ENCODE measurements at regions not wholly inside any gene's neighbourhood (a gene's known extent, or its start where the extent isn't known, plus 50 kb on each side); places are given as distances from the start of the nearest gene placed in this dataset.

DNA sequence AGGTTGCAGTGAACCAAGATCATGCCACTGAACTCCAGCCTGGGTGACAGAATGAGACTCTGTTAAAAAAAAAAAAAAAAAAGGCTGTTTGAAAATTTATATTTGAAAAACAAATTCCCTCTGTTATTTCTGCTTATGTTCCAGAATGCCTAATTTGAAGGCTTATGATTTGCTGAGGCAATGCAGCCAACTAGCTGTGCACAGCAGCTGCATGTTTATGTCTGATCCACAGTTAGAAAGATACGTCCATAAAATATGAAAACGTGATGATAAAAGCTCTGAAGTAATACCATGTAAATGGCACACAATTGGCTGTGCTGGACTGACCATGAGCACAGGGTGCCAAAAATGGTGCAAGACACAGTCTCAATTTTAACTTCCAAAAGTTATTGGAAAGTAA is 453.2 kb downstream of the TUSC1 start:
- no peak overlapping the region for H3K14ac ChIP-seq (ENCODE audit: low read length)
- no peaks in the 10 kb centered on the region for H3K27me3 ChIP-seq (ENCODE audit: control insufficient read depth in 3 of 3, insufficient read depth in 3 of 3, low read depth in 1 of 3, low read length in 3 of 3)
- H3K27ac ChIP-seq (replicated peaks; ENCODE audit: low read length) = no peak overlapping the region
- no peak for DNase-seq (ENCODE audit: low spot score)
- H3K4ac ChIP-seq (ENCODE audit: low read length) = no peak overlapping the region
- no peak overlapping the region for H3K4me3 ChIP-seq (ENCODE audit: low read length in 2 of 2)
- no peak overlapping the region for H3K23ac ChIP-seq (ENCODE audit: low read depth, low read length, poor library complexity)
- no CpG with 5 or more reads among the region's 2 CpGs for WGBS, 2 donors (ENCODE audit: extremely low coverage in 2 of 2, insufficient read length in 2 of 2, insufficient replicate concordance in 1 of 2)
- no peaks in the 10 kb centered on the region for H3K36me3 ChIP-seq (replicated peaks in 1 of 2; ENCODE audit: control insufficient read depth in 2 of 2, insufficient read depth in 2 of 2, low read length in 2 of 2)
- H2BK5ac ChIP-seq (ENCODE audit: low read length) = no peak overlapping the region
- H2BK12ac ChIP-seq (ENCODE audit: low read length) = no peak overlapping the region
- H2BK15ac ChIP-seq (ENCODE audit: low read length) = no peak overlapping the region
- no peak overlapping the region for H3K4me2 ChIP-seq (ENCODE audit: insufficient read depth, low read length, poor library complexity, severe bottlenecking)
- H2AFZ ChIP-seq (ENCODE audit: low read length) = no peak overlapping the region
- H3K79me1 ChIP-seq (ENCODE audit: low read depth, low read length) = no peaks in the 10 kb centered on the region
- no peak overlapping the region for H4K8ac ChIP-seq (ENCODE audit: low read depth, low read length)
- H2AK5ac ChIP-seq (ENCODE audit: low read depth, low read length) = no peak overlapping the region
- H3K9ac ChIP-seq (ENCODE audit: low read depth, low read length, poor library complexity) = no peak overlapping the region
- no peaks in the 10 kb centered on the region for H3K9me3 ChIP-seq (replicated peaks in 1 of 2; ENCODE audit: control insufficient read depth in 2 of 2, insufficient read depth in 1 of 2, low read depth in 1 of 2, low read length in 2 of 2)
- H3K18ac ChIP-seq (ENCODE audit: low read length) = no peak overlapping the region
- no peaks in the 10 kb centered on the region for H3K4me1 ChIP-seq (ENCODE audit: control insufficient read depth in 2 of 2, insufficient read depth in 1 of 2, low read depth in 1 of 2, low read length in 2 of 2)
- no peak overlapping the region for H2BK120ac ChIP-seq (ENCODE audit: low read depth, low read length)
- no peak overlapping the region for H4K91ac ChIP-seq (ENCODE audit: low read depth, low read length, poor library complexity)

DNA sequence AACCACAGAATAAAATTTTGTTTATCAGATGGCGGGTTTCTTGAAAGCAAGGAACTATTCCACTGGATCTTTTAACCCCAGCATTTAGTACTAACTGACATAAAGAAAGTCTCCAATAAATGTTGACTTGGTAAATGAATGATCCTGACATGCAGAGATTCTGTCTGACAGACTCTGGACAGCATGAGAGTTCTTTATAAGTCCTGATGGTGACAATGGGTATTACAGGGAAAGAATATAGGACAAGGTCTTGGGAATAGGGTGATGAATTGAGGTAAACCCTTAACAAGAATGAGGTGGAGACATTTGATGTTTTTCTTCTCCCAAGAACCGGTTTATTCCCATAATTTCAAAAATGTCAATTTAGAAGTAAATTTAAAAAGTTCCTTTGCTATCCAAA is 453.9 kb downstream of the TUSC1 start:
- DNase-seq (ENCODE audit: low spot score) = no peak

GRCh38 chr9:25212361-25212760 is 465.9 kb downstream of the TUSC1 start:
- Histone ChIP-seq H3K36me3 (replicated peaks in 1 of 2; ENCODE audit: control insufficient read depth in 2 of 2, insufficient read depth in 2 of 2, low read length in 2 of 2) (no peaks in the 10 kb centered on the region), H3K23ac (ENCODE audit: low read depth, low read length, poor library complexity) (no peak overlapping the region), H3K14ac (ENCODE audit: low read length) (no peak overlapping the region), H4K91ac (ENCODE audit: low read depth, low read length, poor library complexity) (no peak overlapping the region), H3K9me3 (replicated peaks in 1 of 2; ENCODE audit: control insufficient read depth in 2 of 2, insufficient read depth in 1 of 2, low read depth in 1 of 2, low read length in 2 of 2) (no peaks in the 10 kb centered on the region), H2BK15ac (ENCODE audit: low read length) (no peak overlapping the region), H2AFZ (ENCODE audit: low read length) (no peak overlapping the region), H3K4me1 (ENCODE audit: control insufficient read depth in 2 of 2, insufficient read depth in 1 of 2, low read depth in 1 of 2, low read length in 2 of 2) (no peaks in the 10 kb centered on the region), H3K4me2 (ENCODE audit: insufficient read depth, low read length, poor library complexity, severe bottlenecking) (no peak overlapping the region), H3K4me3 (ENCODE audit: low read length in 2 of 2) (no peak overlapping the region), H2BK120ac (ENCODE audit: low read depth, low read length) (no peak overlapping the region), H3K18ac (ENCODE audit: low read length) (no peak overlapping the region), H2BK12ac (ENCODE audit: low read length) (no peak overlapping the region), H4K8ac (ENCODE audit: low read depth, low read length) (no peak overlapping the region), H3K9ac (ENCODE audit: low read depth, low read length, poor library complexity) (no peak overlapping the region), H3K79me1 (ENCODE audit: low read depth, low read length) (no peaks in the 10 kb centered on the region), H3K27ac (replicated peaks; ENCODE audit: low read length) (no peak overlapping the region), H3K4ac (ENCODE audit: low read length) (no peak overlapping the region), H2BK5ac (ENCODE audit: low read length) (no peak overlapping the region), H2AK5ac (ENCODE audit: low read depth, low read length) (no peak overlapping the region), H3K27me3 (ENCODE audit: control insufficient read depth in 3 of 3, insufficient read depth in 3 of 3, low read depth in 1 of 3, low read length in 3 of 3) (no peaks in the 10 kb centered on the region)
- no CpG with 5 or more reads among the region's 5 CpGs for WGBS, 2 donors (ENCODE audit: extremely low coverage in 2 of 2, insufficient read length in 2 of 2, insufficient replicate concordance in 1 of 2)
- DNase-seq (ENCODE audit: low spot score) = no peak

More for the DNA sequence above, 453.9 kb downstream of the TUSC1 start:
- H3K4me2 ChIP-seq (ENCODE audit: insufficient read depth, low read length, poor library complexity, severe bottlenecking) = no peak overlapping the region
- H3K18ac ChIP-seq (ENCODE audit: low read length) = no peak overlapping the region
- H3K4ac ChIP-seq (ENCODE audit: low read length) = no peak overlapping the region
- no peaks in the 10 kb centered on the region for H3K9me3 ChIP-seq (replicated peaks in 1 of 2; ENCODE audit: control insufficient read depth in 2 of 2, insufficient read depth in 1 of 2, low read depth in 1 of 2, low read length in 2 of 2)
- no peak overlapping the region for H2BK120ac ChIP-seq (ENCODE audit: low read depth, low read length)
- H3K27me3 ChIP-seq (ENCODE audit: control insufficient read depth in 3 of 3, insufficient read depth in 3 of 3, low read depth in 1 of 3, low read length in 3 of 3) = no peaks in the 10 kb centered on the region
- no peak overlapping the region for H2BK5ac ChIP-seq (ENCODE audit: low read length)
- no peak overlapping the region for H3K4me3 ChIP-seq (ENCODE audit: low read length in 2 of 2)
- WGBS, 2 donors (ENCODE audit: extremely low coverage in 2 of 2, insufficient read length in 2 of 2, insufficient replicate concordance in 1 of 2) = no CpG with 5 or more reads among the region's 2 CpGs
- no peak overlapping the region for H4K91ac ChIP-seq (ENCODE audit: low read depth, low read length, poor library complexity)
- no peaks in the 10 kb centered on the region for H3K4me1 ChIP-seq (ENCODE audit: control insufficient read depth in 2 of 2, insufficient read depth in 1 of 2, low read depth in 1 of 2, low read length in 2 of 2)
- H4K8ac ChIP-seq (ENCODE audit: low read depth, low read length) = no peak overlapping the region
- no peak overlapping the region for H3K14ac ChIP-seq (ENCODE audit: low read length)
- H3K23ac ChIP-seq (ENCODE audit: low read depth, low read length, poor library complexity) = no peak overlapping the region
- no peak overlapping the region for H2AK5ac ChIP-seq (ENCODE audit: low read depth, low read length)
- no peak overlapping the region for H3K27ac ChIP-seq (replicated peaks; ENCODE audit: low read length)
- no peaks in the 10 kb centered on the region for H3K36me3 ChIP-seq (replicated peaks in 1 of 2; ENCODE audit: control insufficient read depth in 2 of 2, insufficient read depth in 2 of 2, low read length in 2 of 2)
- H3K9ac ChIP-seq (ENCODE audit: low read depth, low read length, poor library complexity) = no peak overlapping the region
- no peak overlapping the region for H2BK12ac ChIP-seq (ENCODE audit: low read length)
- no peak overlapping the region for H2BK15ac ChIP-seq (ENCODE audit: low read length)
- H3K79me1 ChIP-seq (ENCODE audit: low read depth, low read length) = no peaks in the 10 kb centered on the region
- H2AFZ ChIP-seq (ENCODE audit: low read length) = no peak overlapping the region

- H2BK5ac ChIP-seq (ENCODE audit: low read length) = no peak overlapping the region
- no peak overlapping the region for H3K23ac ChIP-seq (ENCODE audit: low read depth, low read length, poor library complexity)
- H2BK120ac ChIP-seq (ENCODE audit: low read depth, low read length) = no peak overlapping the region
- H3K27me3 ChIP-seq (ENCODE audit: control insufficient read depth in 3 of 3, insufficient read depth in 3 of 3, low read depth in 1 of 3, low read length in 3 of 3) = no peaks in the 10 kb centered on the region
- DNase-seq (ENCODE audit: low spot score) = no peak
- no peak overlapping the region for H2AFZ ChIP-seq (ENCODE audit: low read length)
- no peak overlapping the region for H2AK5ac ChIP-seq (ENCODE audit: low read depth, low read length)
- no peak overlapping the region for H3K18ac ChIP-seq (ENCODE audit: low read length)
- no peak overlapping the region for H3K4me2 ChIP-seq (ENCODE audit: insufficient read depth, low read length, poor library complexity, severe bottlenecking)
- H3K36me3 ChIP-seq (replicated peaks in 1 of 2; ENCODE audit: control insufficient read depth in 2 of 2, insufficient read depth in 2 of 2, low read length in 2 of 2) = no peaks in the 10 kb centered on the region
- H3K79me1 ChIP-seq (ENCODE audit: low read depth, low read length) = no peaks in the 10 kb centered on the region
- H4K8ac ChIP-seq (ENCODE audit: low read depth, low read length) = no peak overlapping the region
- H3K14ac ChIP-seq (ENCODE audit: low read length) = no peak overlapping the region
- no peak overlapping the region for H2BK12ac ChIP-seq (ENCODE audit: low read length)
- no CpG with 5 or more reads among the region's 6 CpGs for WGBS, 2 donors (ENCODE audit: extremely low coverage in 2 of 2, insufficient read length in 2 of 2, insufficient replicate concordance in 1 of 2)
- no peak overlapping the region for H3K9ac ChIP-seq (ENCODE audit: low read depth, low read length, poor library complexity)
- H3K4me3 ChIP-seq (ENCODE audit: low read length in 2 of 2) = no peak overlapping the region
- no peak overlapping the region for H4K91ac ChIP-seq (ENCODE audit: low read depth, low read length, poor library complexity)
- no peaks in the 10 kb centered on the region for H3K4me1 ChIP-seq (ENCODE audit: control insufficient read depth in 2 of 2, insufficient read depth in 1 of 2, low read depth in 1 of 2, low read length in 2 of 2)
- H3K27ac ChIP-seq (replicated peaks; ENCODE audit: low read length) = no peak overlapping the region
- H3K4ac ChIP-seq (ENCODE audit: low read length) = no peak overlapping the region
- H3K9me3 ChIP-seq (replicated peaks in 1 of 2; ENCODE audit: control insufficient read depth in 2 of 2, insufficient read depth in 1 of 2, low read depth in 1 of 2, low read length in 2 of 2) = no peaks in the 10 kb centered on the region
- no peak overlapping the region for H2BK15ac ChIP-seq (ENCODE audit: low read length)
Measured at GRCh38 chr9:25207402-25208195, 470.6 kb downstream of the TUSC1 start.
